ENCODE measurements at regions not wholly inside any gene's neighbourhood (a gene's known extent, or its start where the extent isn't known, plus 50 kb on each side); places are given as distances from the start of the nearest gene placed in this dataset.
"Not testable (repeated sequence)": the region's sequence is repeated elsewhere in the genome, so short reads cannot be mapped to it uniquely, and the experiment has no call there.

DNA sequence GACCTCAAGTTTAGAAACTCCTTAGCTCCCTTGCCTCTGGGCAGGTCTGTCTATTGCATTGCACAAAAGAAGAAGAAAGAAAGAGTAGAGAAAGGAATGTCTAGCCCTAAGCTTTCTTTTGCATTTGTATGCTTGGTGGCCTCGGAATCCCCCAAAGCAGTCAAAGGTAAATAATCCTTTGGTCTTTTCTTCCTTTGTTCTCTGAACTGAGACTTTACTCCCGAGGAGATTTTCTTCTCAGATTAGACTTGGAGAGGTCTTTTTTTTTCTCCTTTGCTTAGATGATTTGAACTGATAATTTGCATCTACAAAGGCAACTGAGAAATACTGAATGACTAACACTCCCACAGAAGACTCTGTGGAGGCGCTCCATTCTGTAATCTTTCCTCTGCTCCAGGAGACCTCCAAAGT lies 93.2 kb downstream of the AKR1D1 start:
- H3K36me3 ChIP-seq (ENCODE audit: control insufficient read depth, insufficient read depth, low read length), result no peaks in the 10 kb centered on the region
- peak overlapping the region; percentile 38 for H3K9ac ChIP-seq (ENCODE audit: low read depth, low read length)
- H3K9me3 ChIP-seq (ENCODE audit: control insufficient read depth, insufficient read depth, low read length), result peaks cover 8% of the 10 kb centered on the region
- H3K4me3 ChIP-seq (ENCODE audit: low read depth, low read length), result no peak overlapping the region
- peaks cover 30% of the 10 kb centered on the region for H3K4me1 ChIP-seq (ENCODE audit: control insufficient read depth, insufficient read depth, low read length)
- no peaks in the 10 kb centered on the region for H3K27me3 ChIP-seq (ENCODE audit: control insufficient read depth, insufficient read depth, low read length)

DNA sequence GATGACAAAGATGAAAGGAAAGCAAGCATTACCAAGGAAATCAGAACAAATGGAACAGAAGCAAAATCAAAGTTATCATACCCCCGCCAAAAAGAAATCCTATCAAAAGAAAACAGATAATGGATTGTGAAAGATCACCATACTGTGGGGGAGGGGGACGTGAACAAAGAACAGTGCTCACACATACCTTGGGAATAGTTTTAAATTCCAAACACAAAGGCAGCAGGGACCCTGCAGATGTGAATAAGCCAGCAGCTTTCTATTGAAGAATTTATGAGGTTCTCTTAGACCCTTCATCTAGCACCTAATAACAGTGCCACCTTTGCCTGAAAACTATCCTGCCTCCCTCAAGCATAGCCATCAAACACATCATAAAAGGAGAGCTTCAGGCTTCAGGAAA lies 94.0 kb downstream of the AKR1D1 start:
- H3K9ac ChIP-seq (ENCODE audit: low read depth, low read length), result peak overlapping the region; percentile 38
- H3K27me3 ChIP-seq (ENCODE audit: control insufficient read depth, insufficient read depth, low read length), result no peaks in the 10 kb centered on the region
- no peak overlapping the region for H3K4me3 ChIP-seq (ENCODE audit: low read depth, low read length)
- peaks cover 30% of the 10 kb centered on the region for H3K4me1 ChIP-seq (ENCODE audit: control insufficient read depth, insufficient read depth, low read length)
- no peaks in the 10 kb centered on the region for H3K36me3 ChIP-seq (ENCODE audit: control insufficient read depth, insufficient read depth, low read length)
- H3K9me3 ChIP-seq (ENCODE audit: control insufficient read depth, insufficient read depth, low read length), result no peaks in the 10 kb centered on the region

DNA sequence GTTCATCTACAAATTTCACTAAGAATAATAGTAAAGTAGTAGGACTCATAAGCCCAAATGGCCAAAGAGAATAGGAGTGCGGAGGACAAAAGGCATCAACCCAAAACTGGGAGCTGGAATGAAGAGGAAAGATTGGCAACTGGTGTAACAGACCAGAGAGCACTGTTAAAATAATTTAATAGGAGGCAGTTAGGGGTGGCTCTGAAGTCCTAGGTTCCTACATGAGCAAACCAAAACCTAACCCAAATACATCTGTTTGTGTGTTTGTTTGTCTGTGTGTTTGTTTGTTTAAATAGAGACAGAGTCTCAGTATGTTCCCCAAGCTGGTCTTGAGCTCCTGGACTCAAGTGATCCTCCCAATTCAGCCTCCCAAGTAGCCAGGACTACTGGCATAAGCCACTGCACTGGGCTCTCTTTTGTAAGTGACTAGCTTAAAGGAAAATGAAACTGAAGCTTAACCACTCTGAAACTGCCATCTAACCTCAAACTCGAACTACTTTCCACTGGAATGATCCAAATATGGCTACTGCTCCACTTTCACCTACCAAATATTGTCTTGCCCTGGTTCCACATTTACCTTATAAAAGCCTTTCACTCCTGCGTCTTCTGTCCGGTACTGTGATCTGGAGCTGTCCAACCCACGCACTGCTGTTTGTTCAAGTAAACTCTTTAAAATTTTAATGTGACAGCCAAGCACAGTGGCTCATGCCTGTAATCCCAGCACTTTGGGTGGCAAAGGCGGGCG lies 94.9 kb downstream of the AKR1D1 start:
- Histone ChIP-seq H3K9me3 (ENCODE audit: control insufficient read depth, insufficient read depth, low read length) (no peaks in the 10 kb centered on the region), H3K4me1 (ENCODE audit: control insufficient read depth, insufficient read depth, low read length) (peaks cover 30% of the 10 kb centered on the region), H3K4me3 (ENCODE audit: low read depth, low read length) (no peak overlapping the region), H3K36me3 (ENCODE audit: control insufficient read depth, insufficient read depth, low read length) (no peaks in the 10 kb centered on the region), H3K27me3 (ENCODE audit: control insufficient read depth, insufficient read depth, low read length) (no peaks in the 10 kb centered on the region), H3K9ac (ENCODE audit: low read depth, low read length) (peak overlapping the region; percentile 3)

DNA sequence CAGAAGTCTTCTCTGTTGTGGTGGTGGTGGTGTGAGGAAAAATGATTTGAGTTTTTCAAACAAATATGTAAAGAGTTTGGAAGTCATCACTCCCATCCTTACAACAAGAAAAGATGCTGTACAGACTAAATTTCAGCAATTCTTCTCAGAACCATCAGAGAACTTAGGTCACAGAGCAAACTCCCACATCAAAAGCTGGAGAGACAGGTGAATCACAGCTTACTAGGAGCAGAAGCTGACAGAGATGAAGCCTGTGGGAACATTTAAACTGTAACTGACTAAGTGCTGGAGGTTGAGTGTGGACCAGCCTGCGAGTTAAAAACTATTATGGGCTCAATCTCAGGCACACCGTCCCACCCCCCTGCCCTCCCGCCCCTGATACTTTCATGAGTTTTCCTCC lies 97.3 kb downstream of the AKR1D1 start:
- Histone ChIP-seq H3K9ac (ENCODE audit: low read depth, low read length) (no peak overlapping the region), H3K4me3 (ENCODE audit: low read depth, low read length) (no peak overlapping the region), H3K36me3 (ENCODE audit: control insufficient read depth, insufficient read depth, low read length) (no peaks in the 10 kb centered on the region), H3K27me3 (ENCODE audit: control insufficient read depth, insufficient read depth, low read length) (no peaks in the 10 kb centered on the region), H3K4me1 (ENCODE audit: control insufficient read depth, insufficient read depth, low read length) (peaks cover 17% of the 10 kb centered on the region), H3K9me3 (ENCODE audit: control insufficient read depth, insufficient read depth, low read length) (no peaks in the 10 kb centered on the region)

DNA sequence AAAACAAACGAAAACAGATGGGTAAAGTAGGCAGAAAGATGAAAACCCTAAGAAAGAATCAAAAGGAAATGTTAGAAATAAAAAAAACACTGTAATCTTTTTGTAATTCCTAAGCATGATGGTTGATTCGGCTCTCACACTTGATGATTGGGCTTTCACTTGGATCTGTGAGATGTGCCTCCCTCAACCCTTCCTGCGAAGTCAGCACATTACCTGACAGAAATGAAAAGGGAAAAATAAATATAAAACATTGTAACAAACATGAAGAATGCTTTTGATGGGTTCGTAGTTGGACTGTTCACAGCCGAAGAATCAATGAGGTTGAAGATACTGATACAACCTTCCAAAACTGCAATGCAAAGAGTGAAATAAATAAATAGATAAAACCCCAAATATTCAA lies 99.8 kb downstream of the AKR1D1 start:
- peaks cover 3% of the 10 kb centered on the region for H3K4me1 ChIP-seq (ENCODE audit: control insufficient read depth, insufficient read depth, low read length)
- H3K36me3 ChIP-seq (ENCODE audit: control insufficient read depth, insufficient read depth, low read length), result no peaks in the 10 kb centered on the region
- no peak overlapping the region for H3K9ac ChIP-seq (ENCODE audit: low read depth, low read length)
- H3K27me3 ChIP-seq (ENCODE audit: control insufficient read depth, insufficient read depth, low read length), result no peaks in the 10 kb centered on the region
- no peaks in the 10 kb centered on the region for H3K9me3 ChIP-seq (ENCODE audit: control insufficient read depth, insufficient read depth, low read length)
- no peak overlapping the region for H3K4me3 ChIP-seq (ENCODE audit: low read depth, low read length)

- Histone ChIP-seq H3K27me3 (ENCODE audit: control insufficient read depth, insufficient read depth, low read length) (no peaks in the 10 kb centered on the region), H3K4me3 (ENCODE audit: low read depth, low read length) (no peak overlapping the region), H3K36me3 (ENCODE audit: control insufficient read depth, insufficient read depth, low read length) (no peaks in the 10 kb centered on the region), H3K4me1 (ENCODE audit: control insufficient read depth, insufficient read depth, low read length) (peaks cover 2% of the 10 kb centered on the region), H3K9ac (ENCODE audit: low read depth, low read length) (no peak overlapping the region), H3K9me3 (ENCODE audit: control insufficient read depth, insufficient read depth, low read length) (peaks cover 22% of the 10 kb centered on the region)
These were observed 107.9 kb downstream of the AKR1D1 start for GRCh38 chr7:138184191-138184590.

DNA sequence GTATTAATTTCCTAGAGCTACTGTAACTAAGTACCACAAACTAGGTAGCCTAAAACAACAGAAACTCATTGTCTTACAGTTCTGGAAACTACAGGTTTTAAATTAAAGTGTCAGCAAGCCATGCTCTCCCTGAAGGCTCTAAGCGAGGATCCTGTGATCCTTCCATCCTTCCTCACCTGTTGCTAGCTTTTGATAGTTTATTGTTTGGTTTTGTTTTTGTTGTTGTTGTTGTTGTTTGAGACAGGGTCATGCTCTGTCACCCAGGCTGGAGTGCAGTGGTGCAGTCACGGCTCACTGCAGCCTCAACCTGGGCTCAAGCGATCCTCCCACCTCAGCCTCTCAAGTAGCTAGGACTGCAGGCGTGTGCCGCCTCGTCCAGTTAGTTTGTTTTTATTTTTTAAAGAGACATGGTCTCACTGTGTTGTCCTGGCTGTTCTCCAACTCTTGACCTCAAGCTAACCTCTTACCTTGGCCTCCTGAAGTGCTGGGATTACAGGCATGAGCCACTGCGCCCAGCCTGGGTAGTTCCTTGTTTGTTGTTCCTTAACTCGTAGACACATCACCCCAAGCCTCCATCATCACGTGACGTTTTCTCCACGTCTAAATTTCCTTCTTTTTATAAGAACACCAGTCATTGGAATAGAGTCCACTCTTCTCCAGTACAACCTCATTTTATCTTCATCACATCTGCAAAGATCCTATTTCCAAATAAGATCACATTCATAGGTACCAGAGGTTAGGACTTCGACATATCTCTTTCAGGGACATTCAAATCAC lies 109.1 kb downstream of the AKR1D1 start:
- Histone ChIP-seq H3K9ac (ENCODE audit: low read depth, low read length) (no peak overlapping the region), H3K36me3 (ENCODE audit: control insufficient read depth, insufficient read depth, low read length) (no peaks in the 10 kb centered on the region), H3K4me3 (ENCODE audit: low read depth, low read length) (no peak overlapping the region), H3K9me3 (ENCODE audit: control insufficient read depth, insufficient read depth, low read length) (peaks cover 23% of the 10 kb centered on the region), H3K27me3 (ENCODE audit: control insufficient read depth, insufficient read depth, low read length) (no peaks in the 10 kb centered on the region), H3K4me1 (ENCODE audit: control insufficient read depth, insufficient read depth, low read length) (peaks cover 2% of the 10 kb centered on the region)

DNA sequence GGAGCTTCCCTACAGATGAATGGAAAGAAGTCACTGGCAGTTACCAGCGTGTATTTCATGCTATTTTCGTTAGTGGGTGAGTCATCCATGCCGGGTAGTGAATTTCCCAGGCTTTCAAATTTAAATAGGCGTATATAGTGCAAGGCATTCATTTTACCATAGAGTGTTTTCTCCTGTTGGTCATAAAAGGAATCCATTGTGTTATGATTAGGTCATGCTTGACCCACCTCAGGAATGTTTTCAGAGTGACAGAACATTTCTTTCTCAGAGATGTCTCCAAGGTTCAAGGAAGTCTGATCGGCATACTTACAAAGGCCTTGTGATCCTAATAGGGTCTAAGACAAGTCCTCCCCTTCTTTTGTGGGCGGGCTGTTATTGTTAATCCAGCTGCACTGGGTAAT lies 110.7 kb downstream of the AKR1D1 start:
- H3K4me1 ChIP-seq (ENCODE audit: control insufficient read depth, insufficient read depth, low read length), result peaks cover 2% of the 10 kb centered on the region
- H3K36me3 ChIP-seq (ENCODE audit: control insufficient read depth, insufficient read depth, low read length), result no peaks in the 10 kb centered on the region
- peak overlapping the region; percentile 8 for H3K4me3 ChIP-seq (ENCODE audit: low read depth, low read length)
- peaks cover 23% of the 10 kb centered on the region for H3K9me3 ChIP-seq (ENCODE audit: control insufficient read depth, insufficient read depth, low read length)
- no peak overlapping the region for H3K9ac ChIP-seq (ENCODE audit: low read depth, low read length)
- no peaks in the 10 kb centered on the region for H3K27me3 ChIP-seq (ENCODE audit: control insufficient read depth, insufficient read depth, low read length)

DNA sequence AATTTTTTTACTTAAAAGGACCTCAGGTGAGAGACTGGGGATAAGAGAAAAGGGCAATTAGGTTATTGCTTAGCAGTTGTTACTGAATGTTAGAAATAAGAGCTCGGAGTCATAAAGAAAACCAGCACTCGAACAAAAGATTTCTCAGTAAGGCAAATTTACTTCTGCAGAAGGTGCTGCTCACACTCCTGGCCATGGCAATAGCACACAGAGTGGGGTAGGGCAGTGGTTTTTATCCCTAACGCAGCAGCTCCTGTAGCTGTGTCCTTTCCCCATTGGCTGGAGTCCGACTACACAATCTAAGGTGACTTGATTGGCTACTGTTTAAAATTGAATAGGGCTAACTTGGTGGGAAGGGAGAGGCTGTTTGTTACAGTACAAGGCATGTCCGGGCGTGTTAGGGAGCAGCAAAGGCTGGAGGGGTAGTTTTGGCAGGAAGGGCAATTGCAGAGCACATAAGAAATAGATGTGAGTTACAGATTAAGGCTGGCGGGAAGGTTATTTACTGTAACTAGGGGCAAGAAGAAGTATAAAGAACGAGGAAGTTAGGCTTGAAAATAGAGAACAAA lies 112.1 kb downstream of the AKR1D1 start:
- Histone ChIP-seq H3K9ac (ENCODE audit: low read depth, low read length) (no peak overlapping the region), H3K27me3 (ENCODE audit: control insufficient read depth, insufficient read depth, low read length) (no peaks in the 10 kb centered on the region), H3K9me3 (ENCODE audit: control insufficient read depth, insufficient read depth, low read length) (peaks cover 23% of the 10 kb centered on the region), H3K4me3 (ENCODE audit: low read depth, low read length) (no peak overlapping the region), H3K4me1 (ENCODE audit: control insufficient read depth, insufficient read depth, low read length) (no peaks in the 10 kb centered on the region), H3K36me3 (ENCODE audit: control insufficient read depth, insufficient read depth, low read length) (no peaks in the 10 kb centered on the region)

- Histone ChIP-seq H3K27me3 (ENCODE audit: control insufficient read depth, insufficient read depth, low read length) (no peaks in the 10 kb centered on the region), H3K36me3 (ENCODE audit: control insufficient read depth, insufficient read depth, low read length) (no peaks in the 10 kb centered on the region), H3K4me1 (ENCODE audit: control insufficient read depth, insufficient read depth, low read length) (no peaks in the 10 kb centered on the region), H3K9ac (ENCODE audit: low read depth, low read length) (no peak overlapping the region), H3K4me3 (ENCODE audit: low read depth, low read length) (no peak overlapping the region), H3K9me3 (ENCODE audit: control insufficient read depth, insufficient read depth, low read length) (no peaks in the 10 kb centered on the region)
These were observed 118.3 kb downstream of the AKR1D1 start for GRCh38 chr7:138194567-138194966.

GRCh38 chr7:138195151-138195571 lies 118.9 kb downstream of the AKR1D1 start:
- Histone ChIP-seq H3K4me3 (ENCODE audit: low read depth, low read length) (no peak overlapping the region), H3K36me3 (ENCODE audit: control insufficient read depth, insufficient read depth, low read length) (no peaks in the 10 kb centered on the region), H3K4me1 (ENCODE audit: control insufficient read depth, insufficient read depth, low read length) (no peaks in the 10 kb centered on the region), H3K9ac (ENCODE audit: low read depth, low read length) (no peak overlapping the region), H3K27me3 (ENCODE audit: control insufficient read depth, insufficient read depth, low read length) (no peaks in the 10 kb centered on the region), H3K9me3 (ENCODE audit: control insufficient read depth, insufficient read depth, low read length) (no peaks in the 10 kb centered on the region)

DNA sequence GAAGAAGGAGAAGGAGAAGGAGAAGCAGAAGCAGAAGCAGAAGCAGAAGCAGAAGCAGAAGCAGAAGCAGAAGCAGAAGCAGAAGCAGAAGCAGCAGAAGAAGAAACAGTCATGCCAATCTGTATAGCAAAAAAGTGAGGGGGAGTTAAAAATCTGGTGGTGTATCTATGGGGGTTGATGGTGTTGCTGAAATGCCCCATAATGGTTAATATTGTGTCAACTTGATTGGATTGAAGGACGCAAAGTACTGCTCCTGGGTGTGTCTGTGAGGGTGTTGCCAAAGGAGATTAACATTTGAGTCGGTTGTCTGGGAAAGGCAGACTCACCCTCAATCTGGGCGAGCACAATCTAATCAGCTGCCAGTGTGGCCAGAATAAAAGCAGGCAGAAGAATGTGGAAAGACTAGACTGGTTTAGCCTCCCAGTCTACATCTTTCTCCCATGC lies 120.3 kb downstream of the AKR1D1 start:
- not testable (repeated sequence) for H3K9me3 ChIP-seq (ENCODE audit: control insufficient read depth, insufficient read depth, low read length); H3K27me3 ChIP-seq (ENCODE audit: control insufficient read depth, insufficient read depth, low read length); H3K9ac ChIP-seq (ENCODE audit: low read depth, low read length); H3K36me3 ChIP-seq (ENCODE audit: control insufficient read depth, insufficient read depth, low read length); H3K4me1 ChIP-seq (ENCODE audit: control insufficient read depth, insufficient read depth, low read length); H3K4me3 ChIP-seq (ENCODE audit: low read depth, low read length)

All from iPS-15b (cell line).